HEK293T (cell line): ENCODE measurements at regions not wholly inside any gene's neighbourhood (a gene's known extent, or its start where the extent isn't known, plus 50 kb on each side); places are given as distances from the start of the nearest gene placed in this dataset.
"Not testable (repeated sequence)": the region's sequence is repeated elsewhere in the genome, so short reads cannot be mapped to it uniquely, and the experiment has no call there.

Experiments used
- CTCF ChIA-PET: fragments of 350-600 bp; formaldehyde crosslinking; extraction: SDS; loops from one replicate; lab custom pipeline; 2021; ENCODE audit warnings: antibody characterized with exemption, inconsistent platforms; lab: Yijun Ruan, JAX
- POLR2A ChIA-PET: fragments of 350-600 bp; formaldehyde crosslinking; extraction: SDS; loops from one replicate; lab custom pipeline; 2020; ENCODE audit warnings: antibody characterized with exemption, inconsistent platforms; lab: Yijun Ruan, JAX
- DNase-seq: peaks from one replicate; pipeline ENCODE4 v3.0.0; 2012; ENCODE audit warnings: mixed read lengths; ENCODE audit errors: extremely low spot score
- ARNT ChIP-seq: fragments of 450-650 bp; IDR thresholded peaks from 2 replicates; pipeline ENCODE4 v1.6.1; 2017; ENCODE audit warnings: mild to moderate bottlenecking
- BHLHE40 ChIP-seq: fragments of 450-650 bp; IDR thresholded peaks from 2 replicates; pipeline ENCODE4 v1.6.1; 2016; ENCODE audit warnings: mild to moderate bottlenecking, moderate library complexity, borderline replicate concordance
- CTBP1 ChIP-seq: fragments of 450-650 bp; IDR thresholded peaks from 2 replicates; pipeline ENCODE4 v1.6.1; 2016; ENCODE audit warnings: borderline replicate concordance
- ELF4 ChIP-seq: fragments of 450-650 bp; IDR thresholded peaks from 2 replicates; pipeline ENCODE4 v1.6.1; 2017; ENCODE audit warnings: antibody characterized with exemption
- FOXA1 ChIP-seq: fragments of 450-650 bp; IDR thresholded peaks from 2 replicates; pipeline ENCODE4 v1.6.1; 2016; ENCODE audit warnings: mild to moderate bottlenecking
- FOXK2 ChIP-seq: fragments of 450-650 bp; IDR thresholded peaks from 2 replicates; pipeline ENCODE4 v1.6.1; 2016; ENCODE audit warnings: mild to moderate bottlenecking
- FOXM1 ChIP-seq: fragments of 450-650 bp; IDR thresholded peaks from 2 replicates; pipeline ENCODE4 v1.6.1; 2017; ENCODE audit warnings: mild to moderate bottlenecking, borderline replicate concordance
- HDGF ChIP-seq: fragments of 450-650 bp; IDR thresholded peaks from 2 replicates; pipeline ENCODE4 v1.6.1; 2017; ENCODE audit warnings: antibody characterized with exemption, borderline replicate concordance
- L3MBTL2 ChIP-seq: fragments of 450-650 bp; conservative IDR thresholded peaks from 2 replicates; pipeline ENCODE4 v1.6.1; 2016; ENCODE audit warnings: mild to moderate bottlenecking
- LEF1 ChIP-seq: fragments of 450-650 bp; IDR thresholded peaks from 2 replicates; pipeline ENCODE4 v1.6.1; 2017; ENCODE audit warnings: mild to moderate bottlenecking, borderline replicate concordance
- NFRKB ChIP-seq: fragments of 450-650 bp; IDR thresholded peaks from 2 replicates; pipeline ENCODE4 v1.6.1; 2016; ENCODE audit warnings: mild to moderate bottlenecking, moderate library complexity
- SP1 ChIP-seq: fragments of 450-650 bp; IDR thresholded peaks from 2 replicates; pipeline ENCODE4 v1.6.1; 2017
- SUZ12 ChIP-seq: fragments of 450-650 bp; IDR thresholded peaks from 2 replicates; pipeline ENCODE4 v1.6.1; 2016; ENCODE audit warnings: mild to moderate bottlenecking
- TARDBP ChIP-seq: fragments of 450-650 bp; IDR thresholded peaks from 2 replicates; pipeline ENCODE4 v1.6.1; 2016
- ZNF384 ChIP-seq: fragments of 450-650 bp; IDR thresholded peaks from 2 replicates; pipeline ENCODE4 v1.6.1; 2016
- TF ChIP-seq, protein P1 (sequence below): fragments of 450-650 bp; IDR thresholded peaks from 2 replicates; pipeline ENCODE4 v1.6.1; 2016

DNA sequence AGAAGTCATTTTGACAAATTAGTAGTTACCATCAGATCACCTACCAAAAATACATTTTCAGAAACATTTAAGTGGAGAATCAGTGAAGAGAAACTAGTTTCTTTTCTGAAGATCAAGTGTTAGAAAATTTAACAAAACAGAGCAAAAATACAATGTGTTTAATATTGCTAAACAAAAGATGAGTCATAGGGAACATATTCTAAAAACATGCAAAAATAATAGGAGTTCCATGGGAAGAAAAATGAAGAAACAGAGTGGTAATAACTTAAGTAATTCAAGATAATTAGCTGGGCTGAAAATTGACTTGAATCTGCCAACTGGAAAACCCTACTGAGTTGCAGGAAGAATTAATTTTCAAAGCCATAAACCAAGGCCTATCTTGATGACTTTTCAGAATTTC, 111.5 kb upstream of the KITLG start:
- POLR2A ChIA-PET: no interaction called here
- DNase-seq: no peak
- CTCF ChIA-PET: interaction anchor here (0.7 kb wide), 1 partner anchor 298 kb away, joined by 4 read pairs; no protein-coding TSS in a partner anchor
- no peak for TF ChIP-seq L3MBTL2
- TF ChIP-seq ELF4: no peak
- no peak for TF ChIP-seq BHLHE40
- no peak for TF ChIP-seq SP1
- TF ChIP-seq FOXA1: no peak

DNA sequence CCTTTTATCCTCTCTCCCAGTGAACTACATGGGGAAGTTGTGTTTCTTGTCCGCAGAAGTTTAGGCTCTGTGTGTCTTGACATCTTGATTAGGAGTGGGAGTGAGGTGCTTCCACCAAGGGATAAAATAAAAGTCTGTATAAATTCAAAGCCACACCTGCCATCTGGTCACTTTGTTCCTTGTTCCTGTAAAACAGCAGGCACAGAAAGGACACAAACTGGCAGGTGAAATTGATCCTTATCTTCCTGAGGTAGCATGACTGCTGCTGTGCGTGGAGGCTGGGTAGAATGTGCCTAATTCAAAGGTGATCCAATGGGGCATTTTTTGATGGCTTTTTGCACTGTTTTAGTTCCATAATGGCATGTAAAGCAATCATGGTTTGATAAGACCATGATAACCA, 104.3 kb upstream of the KITLG start:
- TF ChIP-seq L3MBTL2 (no peak), ARNT (no peak), BHLHE40 (no peak), CTBP1 (no peak), FOXA1 (no peak), FOXM1 (no peak), HDGF (no peak), ZNF384 (no peak), ELF4 (no peak), SUZ12 (no peak), SP1 (no peak), LEF1 (no peak), NFRKB (no peak)
- TF ChIP-seq, protein P1, sequence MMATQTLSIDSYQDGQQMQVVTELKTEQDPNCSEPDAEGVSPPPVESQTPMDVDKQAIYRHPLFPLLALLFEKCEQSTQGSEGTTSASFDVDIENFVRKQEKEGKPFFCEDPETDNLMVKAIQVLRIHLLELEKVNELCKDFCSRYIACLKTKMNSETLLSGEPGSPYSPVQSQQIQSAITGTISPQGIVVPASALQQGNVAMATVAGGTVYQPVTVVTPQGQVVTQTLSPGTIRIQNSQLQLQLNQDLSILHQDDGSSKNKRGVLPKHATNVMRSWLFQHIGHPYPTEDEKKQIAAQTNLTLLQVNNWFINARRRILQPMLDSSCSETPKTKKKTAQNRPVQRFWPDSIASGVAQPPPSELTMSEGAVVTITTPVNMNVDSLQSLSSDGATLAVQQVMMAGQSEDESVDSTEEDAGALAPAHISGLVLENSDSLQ: no peak
- ChIA-PET POLR2A (no interaction called here), CTCF (no interaction called here)
- DNase-seq: no peak

DNA sequence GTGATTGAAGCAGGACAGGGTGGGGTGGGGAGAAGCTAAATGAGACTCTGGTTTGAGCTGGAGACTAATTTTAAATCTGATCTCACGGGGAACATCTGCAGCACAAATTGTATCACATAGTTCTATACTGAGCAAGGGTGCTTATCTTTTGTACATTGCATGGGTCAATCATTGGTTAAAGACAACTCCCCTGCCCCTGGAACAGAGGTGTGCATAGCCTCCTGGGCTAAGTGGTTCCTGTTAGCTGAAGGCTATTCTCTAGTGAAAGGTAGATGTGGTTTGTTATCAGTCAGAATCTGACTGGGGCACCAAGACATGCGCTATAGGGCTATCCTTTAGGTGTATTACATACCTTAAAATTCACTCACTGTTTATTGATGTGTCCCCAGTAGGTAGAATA, 103.9 kb upstream of the KITLG start:
- ChIA-PET CTCF (no interaction called here), POLR2A (no interaction called here)
- TF ChIP-seq L3MBTL2: no peak
- no peak for TF ChIP-seq BHLHE40
- no peak for DNase-seq

DNA sequence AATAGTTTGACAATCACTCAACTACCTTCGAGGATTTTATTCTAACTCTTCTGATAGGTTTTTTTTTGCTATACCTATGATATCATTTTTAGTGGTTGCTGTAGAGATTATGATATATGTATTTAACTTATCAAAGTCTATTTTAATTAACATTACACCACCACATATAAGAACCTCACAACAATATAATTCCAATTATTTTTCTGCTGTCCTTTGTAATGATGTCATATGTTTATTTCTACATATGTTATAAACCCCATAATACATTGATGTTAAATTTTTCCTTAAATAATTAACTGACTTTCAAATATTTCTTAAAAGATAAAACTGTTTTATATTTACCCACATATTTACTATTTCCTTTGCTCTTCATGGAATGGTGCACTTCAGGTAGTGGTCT, 103.4 kb upstream of the KITLG start:
- ChIA-PET CTCF (no interaction called here), POLR2A (no interaction called here)
- DNase-seq: no peak
- TF ChIP-seq LEF1 (no peak), NFRKB (no peak), SUZ12 (no peak), HDGF (no peak), SP1 (no peak), ARNT (no peak), ELF4 (no peak), L3MBTL2 (no peak), ZNF384 (no peak), TARDBP (no peak), FOXA1 (no peak)
- TF ChIP-seq, protein P1: no peak

DNA sequence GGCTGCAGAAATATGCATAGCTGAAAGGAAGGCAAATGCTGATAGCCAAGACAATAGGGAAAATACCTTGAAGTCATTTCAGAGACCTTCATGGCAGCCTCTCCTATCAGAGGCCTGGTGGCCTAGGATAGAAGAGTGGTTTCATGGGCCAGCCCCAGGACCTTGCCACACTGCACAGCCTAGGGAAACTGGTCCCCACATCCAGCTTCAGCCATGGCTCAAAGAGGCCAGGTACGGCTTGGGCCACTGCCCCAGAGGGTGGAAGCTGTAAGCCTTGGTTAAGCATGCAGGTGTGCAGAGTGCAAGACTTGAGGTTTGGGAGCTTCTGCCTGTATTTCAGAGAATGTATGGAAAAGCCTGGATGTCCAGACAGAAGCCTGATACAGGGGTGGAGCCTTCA, 101.0 kb upstream of the KITLG start:
- DNase-seq: no peak
- CTCF ChIA-PET: no interaction called here
- POLR2A ChIA-PET: no interaction called here
- TF ChIP-seq NFRKB (no peak), BHLHE40 (no peak)

DNA sequence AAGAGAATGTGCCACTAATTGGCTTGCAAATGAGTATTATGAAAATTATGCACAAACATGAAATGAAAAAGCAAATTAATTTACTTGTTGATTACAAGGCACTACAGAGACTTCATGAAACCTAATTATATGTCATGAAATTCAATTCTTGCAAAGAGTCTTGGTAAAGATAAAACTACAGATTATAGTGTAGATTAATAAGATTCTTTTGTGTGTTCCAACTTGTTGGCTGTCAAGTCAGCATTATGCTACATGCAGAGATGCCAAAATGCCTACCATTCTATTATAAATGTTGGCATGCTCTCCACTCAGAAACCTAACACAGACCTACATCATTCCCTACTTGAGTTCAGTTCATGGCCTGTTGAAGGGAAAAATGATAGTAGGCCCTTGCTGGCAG, 97.2 kb upstream of the KITLG start:
- ChIA-PET CTCF (no interaction called here), POLR2A (no interaction called here)
- no peak for DNase-seq
- TF ChIP-seq NFRKB (no peak), FOXM1 (no peak), SUZ12 (no peak), LEF1 (no peak), BHLHE40 (no peak), CTBP1 (no peak)
- TF ChIP-seq, protein P1: no peak

DNA sequence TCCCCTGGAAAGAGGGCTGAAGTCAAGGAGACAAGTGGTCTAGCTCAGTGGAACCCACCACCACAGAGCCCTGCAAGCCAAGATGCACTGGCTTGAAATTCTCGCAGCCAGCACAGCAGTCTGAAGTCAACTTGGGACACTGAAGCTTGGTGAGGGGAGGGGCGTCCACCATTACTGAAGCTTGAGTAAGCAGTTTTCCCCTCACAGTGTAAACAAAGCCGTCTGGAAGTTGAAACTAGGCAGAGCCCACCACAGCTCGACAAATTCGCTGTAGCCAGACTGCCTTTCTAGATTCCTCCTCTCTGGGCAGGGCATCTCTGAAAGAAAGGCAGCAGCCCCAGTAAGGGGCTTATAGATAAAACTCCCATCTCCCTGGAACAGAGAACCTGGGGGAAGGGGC, 87.3 kb upstream of the KITLG start:
- CTCF ChIA-PET, POLR2A ChIA-PET, DNase-seq: not testable (repeated sequence)

DNA sequence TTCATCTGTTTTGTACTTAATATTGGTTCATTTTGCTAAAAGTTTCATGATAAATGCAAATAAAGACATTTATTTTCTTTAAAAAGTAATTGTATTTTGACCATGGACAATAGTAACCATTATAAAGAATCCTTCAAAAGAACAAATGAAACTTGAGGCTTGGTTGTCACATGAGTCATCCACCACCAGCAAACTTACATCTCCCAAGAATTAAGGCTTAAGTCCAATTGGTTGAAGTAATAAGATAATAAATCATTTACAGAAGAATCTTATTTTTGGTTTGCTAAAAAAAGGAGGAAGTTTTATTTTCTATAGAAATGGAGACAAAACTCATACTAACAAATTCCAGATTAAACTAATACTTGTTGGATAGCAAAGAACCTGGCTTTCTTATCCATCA, 84.8 kb upstream of the KITLG start:
- TF ChIP-seq L3MBTL2: no peak
- no peak for TF ChIP-seq HDGF
- TF ChIP-seq NFRKB: no peak
- no peak for TF ChIP-seq SP1
- no peak for TF ChIP-seq LEF1
- no peak for TF ChIP-seq ELF4
- TF ChIP-seq TARDBP: no peak
- TF ChIP-seq FOXM1: no peak
- TF ChIP-seq BHLHE40: no peak
- no peak for TF ChIP-seq FOXK2
- TF ChIP-seq FOXA1: no peak
- TF ChIP-seq, protein P1: no peak
- POLR2A ChIA-PET: no interaction called here
- CTCF ChIA-PET: no interaction called here
- DNase-seq: no peak
